ENCODE measurements at regions not wholly inside any gene's neighbourhood (a gene's known extent, or its start where the extent isn't known, plus 50 kb on each side); places are given as distances from the start of the nearest gene placed in this dataset.

- no peak for TF ChIP-seq EZH2 (IDR thresholded peaks at IDR 0.05; ENCODE audit: insufficient read depth, poor library complexity, severe bottlenecking)
- no peak for TF ChIP-seq EZH2phosphoT487 (IDR thresholded peaks at IDR 0.05; ENCODE audit: insufficient read depth, low read depth)
Observed at GRCh38 chr14:98951521-98952152, 320.4 kb downstream of the BCL11B start.

Data from GM23248 (cell line).